Right hindlimb (tissue), 1 donor: ENCODE measurements at regions not wholly inside any gene's neighbourhood (a gene's known extent, or its start where the extent isn't known, plus 50 kb on each side); places are given as distances from the start of the nearest gene placed in this dataset.

Experiments used
- DNase-seq: peaks from one replicate; pipeline ENCODE4 v3.0.0-alpha.2; 2018

- no peak for DNase-seq
Measured at GRCh38 chrX:68918202-68918601, 89.4 kb downstream of the EFNB1 start.

- DNase-seq, result no peak
Measured at GRCh38 chrX:68917799-68918198, 89.0 kb downstream of the EFNB1 start.

- no peak for DNase-seq
Measured at GRCh38 chrX:68916891-68917290, 88.1 kb downstream of the EFNB1 start.

- DNase-seq, result no peak
Measured at GRCh38 chrX:68915778-68916177, 87.0 kb downstream of the EFNB1 start.

GRCh38 chrX:68914479-68914946, 85.7 kb downstream of the EFNB1 start:
- no peak for DNase-seq

- no peak for DNase-seq
Measured at GRCh38 chrX:68913249-68913547, 84.4 kb downstream of the EFNB1 start.

GRCh38 chrX:68912113-68912512, 83.3 kb downstream of the EFNB1 start:
- peak; percentile 59 for DNase-seq

GRCh38 chrX:68910731-68911428, 82.1 kb downstream of the EFNB1 start:
- DNase-seq, result no peak

- no peak for DNase-seq
Measured at GRCh38 chrX:68909945-68910344, 81.1 kb downstream of the EFNB1 start.

GRCh38 chrX:68908071-68908470, 79.2 kb downstream of the EFNB1 start:
- no peak for DNase-seq

- DNase-seq, result no peak
Measured at GRCh38 chrX:68902706-68903504, 74.1 kb downstream of the EFNB1 start.

GRCh38 chrX:68901519-68901918, 72.7 kb downstream of the EFNB1 start:
- DNase-seq, result no peak

- no peak for DNase-seq
Measured at GRCh38 chrX:68898598-68898997, 69.8 kb downstream of the EFNB1 start.

- DNase-seq, result peak; percentile 66
Measured at GRCh38 chrX:68897118-68897945, 68.5 kb downstream of the EFNB1 start.

GRCh38 chrX:68896581-68896980, 67.8 kb downstream of the EFNB1 start:
- no peak for DNase-seq

- peak; percentile 28 for DNase-seq
Measured at GRCh38 chrX:68895778-68896177, 67.0 kb downstream of the EFNB1 start.

GRCh38 chrX:68895341-68895755, 66.5 kb downstream of the EFNB1 start:
- peak; percentile 51 for DNase-seq

- DNase-seq, result peak; percentile 65
Measured at GRCh38 chrX:68894513-68895340, 65.9 kb downstream of the EFNB1 start.

- DNase-seq, result no peak
Measured at GRCh38 chrX:68894142-68894512, 65.3 kb downstream of the EFNB1 start.

- DNase-seq, result peak; percentile 24
Measured at GRCh38 chrX:68892651-68893050, 63.8 kb downstream of the EFNB1 start.

GRCh38 chrX:68892134-68892533, 63.3 kb downstream of the EFNB1 start:
- no peak for DNase-seq
